GM21515 (cell line): ENCODE measurements at regions not wholly inside any gene's neighbourhood (a gene's known extent, or its start where the extent isn't known, plus 50 kb on each side); places are given as distances from the start of the nearest gene placed in this dataset.
"Not testable (repeated sequence)": the region's sequence is repeated elsewhere in the genome, so short reads cannot be mapped to it uniquely, and the experiment has no call there.

ENCODE experiments used
- ATAC-seq: cut with Tn5 transposase; IDR thresholded peaks from one replicate; pipeline ENCODE4 v1.9.1; 2021; ENCODE audit not compliant: unreplicated experiment

GRCh38 chr5:101091902-101092301 is 188.8 kb upstream of the ST8SIA4 start:
- no peak for ATAC-seq

GRCh38 chr5:101084353-101084752 is 181.3 kb upstream of the ST8SIA4 start:
- no peak for ATAC-seq

GRCh38 chr5:101080462-101081240 is 177.6 kb upstream of the ST8SIA4 start:
- ATAC-seq, result no peak

- no peak for ATAC-seq
Measured at GRCh38 chr5:101068298-101068697, 165.2 kb upstream of the ST8SIA4 start.

- no peak for ATAC-seq
Measured at GRCh38 chr5:101067429-101067828, 164.3 kb upstream of the ST8SIA4 start.

GRCh38 chr5:101062902-101063301 is 159.8 kb upstream of the ST8SIA4 start:
- ATAC-seq, result no peak

- peak; percentile 55 for ATAC-seq
Measured at GRCh38 chr5:101047181-101047580, 144.1 kb upstream of the ST8SIA4 start.

- no peak for ATAC-seq
Measured at GRCh38 chr5:101045689-101046088, 142.6 kb upstream of the ST8SIA4 start.

- not testable (repeated sequence) for ATAC-seq
Measured at GRCh38 chr5:101040002-101040401, 136.9 kb upstream of the ST8SIA4 start.

- ATAC-seq, result no peak
Measured at GRCh38 chr5:101036778-101037177, 133.7 kb upstream of the ST8SIA4 start.

GRCh38 chr5:101035425-101035824 is 132.3 kb upstream of the ST8SIA4 start:
- ATAC-seq, result no peak

- ATAC-seq, result no peak
Measured at GRCh38 chr5:101024299-101024698, 121.2 kb upstream of the ST8SIA4 start.

- ATAC-seq, result no peak
Measured at GRCh38 chr5:101018299-101018698, 115.2 kb upstream of the ST8SIA4 start.

- ATAC-seq, result no peak
Measured at GRCh38 chr5:101012880-101013279, 109.8 kb upstream of the ST8SIA4 start.

- peak; percentile 99 for ATAC-seq
Measured at GRCh38 chr5:101009758-101010519, 106.9 kb upstream of the ST8SIA4 start.

GRCh38 chr5:100992354-100992753 is 89.3 kb upstream of the ST8SIA4 start:
- no peak for ATAC-seq

- ATAC-seq, result not testable (repeated sequence)
Measured at GRCh38 chr5:100983601-100984000, 80.5 kb upstream of the ST8SIA4 start.

GRCh38 chr5:100974082-100974481 is 71.0 kb upstream of the ST8SIA4 start:
- no peak for ATAC-seq

GRCh38 chr5:100970646-100971255 is 67.7 kb upstream of the ST8SIA4 start:
- no peak for ATAC-seq

GRCh38 chr5:100965291-100965690 is 62.2 kb upstream of the ST8SIA4 start:
- no peak for ATAC-seq
